ENCODE measurements at regions not wholly inside any gene's neighbourhood (a gene's known extent, or its start where the extent isn't known, plus 50 kb on each side); places are given as distances from the start of the nearest gene placed in this dataset.

DNA sequence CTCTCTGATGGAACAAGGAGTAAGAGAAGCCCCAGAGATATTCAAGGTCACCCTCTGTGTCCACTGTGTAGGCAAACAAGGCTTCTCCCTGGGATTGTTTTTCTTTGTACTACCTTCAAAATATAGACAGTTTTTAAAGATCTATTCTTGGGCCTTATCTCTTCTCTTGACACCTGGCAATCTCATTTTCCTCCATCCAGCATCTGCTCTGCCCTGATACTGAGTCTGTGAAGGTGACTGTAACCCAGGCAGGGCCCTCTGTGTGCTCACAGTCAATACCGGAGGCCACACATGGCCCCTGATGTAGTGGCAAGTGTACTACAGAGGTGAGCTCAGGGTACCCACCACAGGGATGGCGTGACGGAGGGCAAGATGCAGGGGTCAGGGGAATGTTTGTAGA is 221.1 kb downstream of the SNX10 start:
- TF ChIP-seq POLR2A (IDR thresholded peaks at IDR 0.05; ENCODE audit: low read length) (no peak), GATA1 (IDR thresholded peaks at IDR 0.05; ENCODE audit: low read depth, low read length) (no peak)
